T-helper 2 cell (primary cell): ENCODE measurements at regions not wholly inside any gene's neighbourhood (a gene's known extent, or its start where the extent isn't known, plus 50 kb on each side); places are given as distances from the start of the nearest gene placed in this dataset.

Source experiments
- DNase-seq, 5 experiments: peaks; one replicate each; pipeline versions ENCODE4 v3.0.0 to v3.0.0-alpha.2; 2012 to 2022

- DNase-seq = no peak
Measured at GRCh38 chr12:68559246-68559645, 51.5 kb upstream of the RAP1B start.

- DNase-seq = no peak
Measured at GRCh38 chr12:68559984-68560850, 50.5 kb upstream of the RAP1B start.

GRCh38 chr12:68560851-68561422, 49.8 kb upstream of the RAP1B start:
- DNase-seq = no peak
